ENCODE measurements at regions not wholly inside any gene's neighbourhood (a gene's known extent, or its start where the extent isn't known, plus 50 kb on each side); places are given as distances from the start of the nearest gene placed in this dataset.

- CTCF ChIA-PET = interaction anchor here (0.9 to 1.1 kb wide), 4 partner anchors 34 to 65 kb away, joined by 3 read pairs; no protein-coding TSS in a partner anchor
Observed at GRCh38 chr4:128566693-128567092, 242.8 kb upstream of the JADE1 start.

GRCh38 chr4:128565565-128566186 is 243.8 kb upstream of the JADE1 start:
- CTCF ChIA-PET = interaction anchor here (0.9 to 3.4 kb wide), 5 partner anchors 9 to 64 kb away, joined by 3 to 19 read pairs (median 3); no protein-coding TSS in a partner anchor
- peak; percentile 41 for DNase-seq (ENCODE audit: extremely low spot score)

More at GRCh38 chr4:128566693-128567092, 242.8 kb upstream of the JADE1 start:
- TF ChIP-seq CTCF (IDR thresholded peaks at IDR 0.05; ENCODE audit: control extremely low read depth, extremely low read depth, low read depth, missing control alignments) = no peak
- no peak for DNase-seq (ENCODE audit: extremely low spot score)
- POLR2A ChIA-PET = no interaction called here

GRCh38 chr4:128565054-128565453 is 244.4 kb upstream of the JADE1 start:
- TF ChIP-seq CTCF (IDR thresholded peaks at IDR 0.05; ENCODE audit: control extremely low read depth, extremely low read depth, low read depth, missing control alignments) = no peak
- POLR2A ChIA-PET = no interaction called here
- CTCF ChIA-PET = interaction anchor here (1.1 to 3.4 kb wide), 3 partner anchors 9 to 586 kb away, joined by 3 to 19 read pairs (median 6); no protein-coding TSS in a partner anchor
- DNase-seq (ENCODE audit: extremely low spot score) = no peak

More at GRCh38 chr4:128565565-128566186, 243.8 kb upstream of the JADE1 start:
- POLR2A ChIA-PET = no interaction called here
- TF ChIP-seq CTCF (IDR thresholded peaks at IDR 0.05; ENCODE audit: control extremely low read depth, extremely low read depth, low read depth, missing control alignments) = peak; percentile 57

- no peak for DNase-seq (ENCODE audit: extremely low spot score)
- no peak for TF ChIP-seq CTCF (IDR thresholded peaks at IDR 0.05; ENCODE audit: control extremely low read depth, extremely low read depth, low read depth, missing control alignments)
- CTCF ChIA-PET = interaction anchor here (1.0 to 3.4 kb wide), 4 partner anchors 10 to 587 kb away, joined by 3 to 19 read pairs (median 10); no protein-coding TSS in a partner anchor
- POLR2A ChIA-PET = no interaction called here
Observed at GRCh38 chr4:128564081-128564630, 245.3 kb upstream of the JADE1 start.

GRCh38 chr4:128560754-128561495 is 248.6 kb upstream of the JADE1 start:
- CTCF ChIA-PET = interaction anchor here (0.6 to 1.4 kb wide), 3 partner anchors 9 to 328 kb away, joined by 3 read pairs; no protein-coding TSS in a partner anchor
- TF ChIP-seq CTCF (IDR thresholded peaks at IDR 0.05; ENCODE audit: control extremely low read depth, extremely low read depth, low read depth, missing control alignments) = no peak
- POLR2A ChIA-PET = no interaction called here
- no peak for DNase-seq (ENCODE audit: extremely low spot score)

- no peak for TF ChIP-seq CTCF (IDR thresholded peaks at IDR 0.05; ENCODE audit: control extremely low read depth, extremely low read depth, low read depth, missing control alignments)
- DNase-seq (ENCODE audit: extremely low spot score) = no peak
- POLR2A ChIA-PET = no interaction called here
- CTCF ChIA-PET = interaction anchor here (0.7 to 8.7 kb wide), 7 partner anchors 9 to 253 kb away, joined by 3 to 60 read pairs (median 3); no protein-coding TSS in a partner anchor
Observed at GRCh38 chr4:128558896-128559679, 250.4 kb upstream of the JADE1 start.

Data from GM10248 (cell line).